Activated CD8-positive, alpha-beta memory T cell treated with anti-CD3 and anti-CD28 coated beads, Interleukin-2, amount 10 ng/mL, durations not matched to agents 7 days and 5 days (primary cell): ENCODE measurements at regions not wholly inside any gene's neighbourhood (a gene's known extent, or its start where the extent isn't known, plus 50 kb on each side); places are given as distances from the start of the nearest gene placed in this dataset. TPM values are rescaled to one million over a fixed set of nuclear protein-coding genes. Genes with fewer than 3 reads are reported as not detected.
"Not testable (repeated sequence)": the region's sequence is repeated elsewhere in the genome, so short reads cannot be mapped to it uniquely, and the experiment has no call there.

Experiments
- ATAC-seq: fragments of 150-1000 bp; cut with Tn5 transposase; one replicate; pipeline ENCODE4 v1.10.0; 2021; ENCODE audit warnings: moderate library complexity
- CTCF ChIA-PET: fragments of 350-600 bp; sonication (Branson Sonifier 250); formaldehyde crosslinking; loops from one replicate; lab custom pipeline; 2021; ENCODE audit warnings: antibody characterized with exemption; lab: Charles Lee
- DNase-seq: peaks from one replicate; pipeline ENCODE4 v3.0.0-alpha.2; 2020
- H3K27ac Mint-ChIP-seq: one replicate; pipeline ENCODE4 v1.8.0; 2021; ENCODE audit warnings: mild to moderate bottlenecking, mixed read lengths
- H3K27me3 Mint-ChIP-seq: one replicate; pipeline ENCODE4 v1.8.0; 2021; ENCODE audit warnings: mixed read lengths
- H3K36me3 Mint-ChIP-seq: one replicate; pipeline ENCODE4 v1.8.0; 2021; ENCODE audit warnings: mild to moderate bottlenecking, mixed read lengths
- H3K4me1 Mint-ChIP-seq: one replicate; pipeline ENCODE4 v1.8.0; 2021; ENCODE audit warnings: mixed read lengths
- H3K4me3 Mint-ChIP-seq: one replicate; pipeline ENCODE4 v1.8.0; 2021; ENCODE audit warnings: mild to moderate bottlenecking, moderate library complexity, mixed read lengths
- H3K9me3 Mint-ChIP-seq: one replicate; pipeline ENCODE4 v1.8.0; 2022; ENCODE audit warnings: low read depth, mixed read lengths
- microRNA-seq: library from miRNA; unstranded; fragments of <30 nt; microRNA quantifications from one replicate; pipeline ENCODE4 v1.2.0, GENCODE V29; 2022

DNA sequence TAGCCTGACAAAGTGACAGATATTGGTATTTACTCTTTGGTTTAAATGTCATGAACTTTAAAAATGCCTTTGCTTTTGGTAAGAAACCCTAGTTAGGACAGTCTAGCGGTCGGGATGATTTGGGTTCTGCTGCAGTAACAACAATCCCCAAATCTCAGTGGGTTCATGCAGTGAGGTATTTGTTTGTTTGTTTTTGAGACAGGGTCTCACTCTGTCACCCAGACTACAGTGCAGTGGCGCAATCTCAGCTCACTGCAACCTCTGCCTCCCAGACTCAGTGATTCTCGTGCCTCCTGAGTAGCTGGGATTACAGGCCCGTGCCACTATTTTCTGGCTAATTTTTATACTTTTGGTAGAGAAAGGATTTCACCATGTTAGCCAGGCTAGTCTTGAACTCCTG is 65.2 kb upstream of the EEF2KMT start:
- H3K27ac Mint-ChIP-seq = not testable (repeated sequence)

DNA sequence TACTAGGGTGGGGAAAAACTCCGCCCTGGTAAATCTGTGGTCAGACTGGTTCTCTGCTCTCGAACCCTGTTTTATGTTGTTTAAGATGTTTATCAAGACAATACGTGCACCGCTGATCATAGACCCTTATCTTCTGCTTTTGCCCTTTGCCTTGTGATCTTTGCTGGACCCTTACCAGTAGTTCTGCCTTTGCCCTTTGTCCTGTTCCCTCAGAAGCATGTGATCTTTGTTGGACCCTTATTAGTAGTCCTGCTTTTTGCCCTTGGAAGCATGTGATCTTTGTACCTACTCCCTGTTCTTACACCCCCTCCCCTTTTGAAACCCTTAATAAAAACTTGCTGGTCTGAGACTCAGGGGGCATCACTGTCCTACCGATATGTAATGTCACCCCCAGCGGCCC is 64.3 kb upstream of the EEF2KMT start:
- DNase-seq, H3K9me3 Mint-ChIP-seq, H3K36me3 Mint-ChIP-seq, H3K27ac Mint-ChIP-seq, H3K4me3 Mint-ChIP-seq, H3K4me1 Mint-ChIP-seq, ATAC-seq, CTCF ChIA-PET, H3K27me3 Mint-ChIP-seq: not testable (repeated sequence)

More for the DNA sequence above, 65.2 kb upstream of the EEF2KMT start:
- ATAC-seq, DNase-seq, CTCF ChIA-PET, H3K4me3 Mint-ChIP-seq, H3K9me3 Mint-ChIP-seq, H3K4me1 Mint-ChIP-seq, H3K27me3 Mint-ChIP-seq, H3K36me3 Mint-ChIP-seq: not testable (repeated sequence)

DNA sequence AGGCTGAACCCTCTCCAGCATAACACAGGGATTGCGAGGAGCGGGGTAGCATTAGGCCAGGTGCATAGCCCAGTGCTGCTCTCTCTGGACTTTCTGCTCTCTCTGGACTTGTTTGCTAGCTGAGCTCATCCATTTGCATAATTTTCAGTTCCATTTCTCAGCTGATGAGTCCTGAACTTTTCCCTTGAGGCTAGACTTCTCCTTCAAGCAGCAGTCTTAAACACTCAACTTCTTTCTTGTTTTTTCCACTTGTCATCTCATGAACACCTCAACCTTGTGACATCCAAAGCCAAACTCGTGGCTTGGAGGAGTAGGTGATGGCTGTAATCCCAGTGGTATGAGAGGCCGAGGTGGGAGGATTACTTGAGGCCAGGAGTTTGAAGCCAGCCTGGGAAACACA is 62.4 kb upstream of the EEF2KMT start:
- H3K36me3 Mint-ChIP-seq, H3K4me3 Mint-ChIP-seq, H3K27me3 Mint-ChIP-seq, H3K27ac Mint-ChIP-seq, ATAC-seq, H3K9me3 Mint-ChIP-seq, CTCF ChIA-PET, DNase-seq, H3K4me1 Mint-ChIP-seq: not testable (repeated sequence)

DNA sequence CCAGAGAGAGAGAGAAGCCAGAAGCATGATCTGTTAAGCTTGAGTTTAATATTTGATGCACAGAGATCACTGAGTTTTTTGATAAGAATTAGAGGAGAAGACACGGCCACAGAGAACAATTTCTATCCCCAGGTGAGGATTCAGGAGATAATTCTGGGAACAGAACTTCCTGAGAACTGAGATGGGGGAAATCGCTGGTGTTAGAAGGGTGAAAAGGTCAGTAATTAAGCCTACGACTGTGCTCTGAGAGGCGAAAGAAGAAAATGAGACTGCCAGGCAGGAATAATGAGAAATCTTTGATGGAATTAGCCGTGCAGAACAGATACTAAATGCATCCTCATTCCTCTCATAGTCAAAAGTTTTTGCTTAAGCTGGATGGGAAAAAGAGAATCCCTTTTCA is 61.9 kb upstream of the EEF2KMT start:
- H3K27me3 Mint-ChIP-seq, H3K27ac Mint-ChIP-seq, ATAC-seq, CTCF ChIA-PET, H3K36me3 Mint-ChIP-seq, H3K9me3 Mint-ChIP-seq, H3K4me1 Mint-ChIP-seq, H3K4me3 Mint-ChIP-seq, DNase-seq: not testable (repeated sequence)

DNA sequence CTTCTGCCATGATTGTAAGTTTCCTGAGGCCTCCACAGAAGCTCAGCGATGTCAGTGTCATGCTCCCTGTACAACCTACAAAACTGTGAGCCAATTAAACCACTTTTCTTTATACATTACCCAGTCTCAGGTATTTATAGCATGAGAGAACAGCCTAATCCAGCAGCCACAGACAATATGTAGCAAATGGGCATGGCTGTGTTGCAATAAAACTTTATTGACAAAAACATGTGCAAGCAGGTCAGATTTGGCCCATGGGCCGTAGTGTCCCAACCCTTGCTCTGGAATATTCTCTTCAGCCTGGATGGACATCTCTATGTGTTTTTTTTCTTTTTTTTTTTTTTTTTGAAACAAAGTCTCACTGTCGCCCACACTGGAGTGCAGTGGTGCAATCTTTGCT is 60.9 kb upstream of the EEF2KMT start:
- Mint-ChIP-seq H3K4me3 (no peak overlapping the region), H3K4me1 (no peaks in the 10 kb centered on the region), H3K27ac (no peak overlapping the region), H3K36me3 (no peaks in the 10 kb centered on the region), H3K27me3 (peaks cover 4% of the 10 kb centered on the region), H3K9me3 (no peaks in the 10 kb centered on the region)
- no peak for ATAC-seq
- CTCF ChIA-PET = no interaction called here
- no peak for DNase-seq

DNA sequence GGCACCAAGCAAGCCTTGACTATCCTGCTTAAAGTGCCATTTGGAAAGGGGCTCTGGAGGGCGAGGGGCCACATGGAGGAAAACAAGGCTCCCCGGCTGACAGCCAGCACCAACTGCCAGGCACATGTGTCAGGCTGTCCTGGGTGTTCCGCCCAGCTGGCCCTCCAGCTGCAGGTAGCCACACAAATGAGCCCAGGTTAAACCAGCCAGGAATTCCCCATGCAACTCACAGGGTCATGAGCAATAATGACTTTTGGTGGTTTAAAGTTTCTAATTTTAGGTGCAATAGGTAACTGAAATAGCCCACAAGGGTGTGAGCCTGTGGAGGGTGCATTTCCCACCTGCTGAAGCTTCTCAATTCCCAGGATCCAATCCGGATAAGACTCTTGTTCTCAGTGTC is 58.9 kb upstream of the EEF2KMT start:
- H3K27ac Mint-ChIP-seq, H3K4me3 Mint-ChIP-seq, H3K9me3 Mint-ChIP-seq, CTCF ChIA-PET, ATAC-seq, DNase-seq, H3K36me3 Mint-ChIP-seq, H3K4me1 Mint-ChIP-seq, H3K27me3 Mint-ChIP-seq: not testable (repeated sequence)

DNA sequence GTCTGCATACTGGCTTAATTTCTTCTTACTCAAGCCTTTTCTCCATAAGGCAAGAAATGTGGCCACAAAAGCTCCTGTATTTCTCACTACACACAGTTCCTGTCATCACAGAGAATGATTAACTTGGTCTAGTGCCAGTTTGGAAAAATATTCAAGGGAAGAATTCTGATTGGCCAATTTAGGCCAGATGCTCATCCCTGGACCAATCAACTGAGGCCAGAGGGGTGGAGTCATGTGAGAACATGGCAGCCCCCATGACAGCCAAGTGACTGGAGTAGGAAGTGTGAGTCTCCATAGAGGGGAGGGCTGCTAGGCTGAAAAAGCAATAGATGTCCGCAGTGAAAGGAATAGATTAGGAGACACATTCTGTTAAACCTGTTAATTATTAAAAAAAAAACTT is 56.4 kb upstream of the EEF2KMT start:
- DNase-seq, CTCF ChIA-PET, H3K27ac Mint-ChIP-seq, H3K9me3 Mint-ChIP-seq, H3K36me3 Mint-ChIP-seq, H3K4me3 Mint-ChIP-seq, H3K27me3 Mint-ChIP-seq, ATAC-seq, H3K4me1 Mint-ChIP-seq: not testable (repeated sequence)

DNA sequence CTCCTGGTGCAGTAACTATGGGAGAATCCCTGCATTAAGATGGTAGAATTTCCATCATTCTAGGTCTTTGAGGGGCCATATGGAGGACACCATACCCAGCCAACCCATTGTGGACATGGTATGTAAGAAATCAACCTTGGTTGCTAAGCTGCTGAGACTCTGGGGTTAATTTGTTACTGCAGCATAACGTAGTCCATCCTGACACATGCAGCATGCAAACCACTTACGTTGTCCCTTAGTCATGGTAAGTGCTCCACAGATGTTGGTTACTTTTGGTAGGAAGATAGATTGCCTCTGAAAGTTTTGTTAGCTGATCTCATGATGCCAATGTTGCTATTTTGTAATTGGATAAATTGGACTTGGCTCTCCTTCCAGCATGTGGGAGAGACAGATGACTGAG is 53.8 kb upstream of the EEF2KMT start:
- ATAC-seq, H3K4me3 Mint-ChIP-seq, DNase-seq, H3K4me1 Mint-ChIP-seq, H3K36me3 Mint-ChIP-seq, H3K27ac Mint-ChIP-seq, H3K9me3 Mint-ChIP-seq, H3K27me3 Mint-ChIP-seq, CTCF ChIA-PET: not testable (repeated sequence)

Small RNA genes lying in the stretch of these regions (microRNA-seq; reads per million reads assigned to microRNA genes)
- not detected for gene MIR8065
